ENCODE measurements at regions not wholly inside any gene's neighbourhood (a gene's known extent, or its start where the extent isn't known, plus 50 kb on each side); places are given as distances from the start of the nearest gene placed in this dataset.
"Not testable (repeated sequence)": the region's sequence is repeated elsewhere in the genome, so short reads cannot be mapped to it uniquely, and the experiment has no call there.

DNA sequence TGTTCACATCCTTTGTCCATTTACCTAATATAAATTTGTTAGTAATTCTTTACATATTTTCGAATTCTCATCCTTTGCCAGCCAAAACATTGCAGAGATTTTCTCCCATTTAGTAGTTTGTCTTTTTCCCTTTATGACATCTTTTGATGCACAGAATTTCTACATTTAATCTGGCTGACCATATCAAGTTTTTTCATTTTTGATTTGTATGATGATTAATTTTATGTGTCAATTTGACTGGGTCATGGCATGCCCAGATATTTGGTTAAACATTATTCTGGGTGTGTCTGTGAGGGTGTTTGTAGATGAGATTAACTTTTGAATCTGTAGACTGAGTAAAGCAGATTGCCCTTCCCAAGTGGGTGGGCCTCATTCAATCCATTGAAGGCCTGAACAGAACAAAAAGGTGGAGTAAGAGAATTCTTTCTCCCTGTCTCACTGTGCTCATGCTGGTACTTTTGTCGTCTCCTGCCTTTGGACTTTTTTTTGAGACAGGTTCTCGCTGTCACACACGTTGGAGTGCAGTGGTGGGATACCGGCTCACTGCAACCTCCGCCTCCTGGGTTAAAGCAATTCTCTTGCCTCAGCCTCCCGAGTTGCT, 72.1 kb upstream of the EPB41L1 start:
- intact Hi-C loops (cut with micrococcal nuclease): no loop called here
- Mint-ChIP-seq H3K27me3 (peaks cover 20% of the 10 kb centered on the region), H3K9me3 (no peaks in the 10 kb centered on the region), H3K36me3 (ENCODE audit: low read depth) (no peaks in the 10 kb centered on the region), H3K4me3 (no peak overlapping the region), H3K4me1 (ENCODE audit: low read depth) (peaks cover 23% of the 10 kb centered on the region), H3K27ac (no peak overlapping the region)

DNA sequence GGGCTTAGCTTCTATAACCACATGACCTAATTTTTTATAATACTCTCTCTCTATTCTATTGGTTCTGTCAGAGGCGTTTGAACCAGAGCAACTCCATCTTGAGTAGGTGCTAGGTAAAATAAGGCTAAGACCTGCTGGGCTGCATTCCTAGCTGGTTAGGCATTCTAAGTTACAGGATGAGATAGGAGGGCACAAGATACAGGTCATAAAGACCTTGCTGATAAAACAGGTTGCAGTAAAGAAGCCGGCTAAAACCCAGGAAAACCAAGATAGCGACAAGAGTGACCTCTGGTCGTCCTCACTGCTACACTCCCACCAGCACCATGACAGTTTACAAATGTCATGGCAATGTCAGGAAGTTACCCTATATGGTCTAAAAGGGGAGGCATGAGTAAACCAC, 71.3 kb upstream of the EPB41L1 start:
- H3K4me3 Mint-ChIP-seq; intact Hi-C loops (cut with micrococcal nuclease); H3K36me3 Mint-ChIP-seq (ENCODE audit: low read depth); H3K9me3 Mint-ChIP-seq; H3K27ac Mint-ChIP-seq: not testable (repeated sequence)
- peaks cover 28% of the 10 kb centered on the region for H3K4me1 Mint-ChIP-seq (ENCODE audit: low read depth)
- peaks cover 21% of the 10 kb centered on the region for H3K27me3 Mint-ChIP-seq

DNA sequence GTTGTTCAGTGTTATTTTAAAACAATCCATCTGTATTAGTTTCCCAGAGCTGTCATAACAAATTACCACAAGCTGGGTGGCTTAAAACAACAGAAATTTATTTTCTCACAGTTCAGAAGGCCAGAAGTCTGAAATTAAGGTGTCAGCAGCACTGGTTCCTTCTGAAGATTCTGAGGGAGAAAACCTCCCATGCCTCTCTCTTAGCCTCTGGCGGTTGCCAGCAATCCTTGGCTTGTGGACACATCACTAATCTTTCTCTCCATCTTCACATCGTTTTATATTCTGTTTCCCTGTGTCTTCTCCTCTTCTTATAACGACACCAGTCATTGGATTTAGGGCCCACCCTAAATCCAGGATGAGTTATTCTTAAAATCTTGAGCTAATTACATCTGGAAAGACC, 70.2 kb upstream of the EPB41L1 start:
- peaks cover 28% of the 10 kb centered on the region for H3K4me1 Mint-ChIP-seq (ENCODE audit: low read depth)
- H3K9me3 Mint-ChIP-seq: no peaks in the 10 kb centered on the region
- H3K4me3 Mint-ChIP-seq: no peak overlapping the region

DNA sequence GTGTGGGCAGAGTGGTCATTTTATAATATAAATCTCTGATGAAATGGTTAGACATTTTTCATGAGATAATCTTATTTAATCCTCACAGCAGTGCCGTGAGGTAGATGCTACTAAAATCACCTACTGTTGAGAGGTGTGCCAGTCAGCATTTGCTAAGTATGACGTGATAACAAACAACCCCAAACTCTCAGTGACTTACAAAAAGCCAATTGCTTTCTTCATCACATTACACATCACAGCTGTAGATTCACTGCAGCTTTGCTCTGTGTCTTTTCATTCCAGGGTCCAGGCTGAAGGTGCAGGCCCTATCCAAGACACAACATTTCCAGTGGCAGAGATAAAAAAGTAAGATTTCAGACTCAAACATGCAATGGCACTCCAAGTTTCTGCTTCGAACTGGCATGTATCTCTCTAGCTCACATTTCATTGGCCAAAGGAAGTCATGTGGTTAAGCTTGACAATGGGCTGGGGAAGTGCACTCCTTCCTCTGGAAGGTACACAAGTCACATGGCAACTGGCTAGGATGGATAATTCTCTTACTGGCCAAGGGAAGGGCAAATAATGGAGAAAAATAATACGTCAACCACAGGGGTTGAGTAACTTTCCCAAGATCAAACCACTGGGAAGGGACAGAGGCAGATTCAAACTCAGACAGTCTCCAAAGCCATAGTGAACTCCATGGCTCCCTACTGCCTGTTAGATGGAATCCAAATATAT, 69.5 kb upstream of the EPB41L1 start:
- no peak overlapping the region for H3K4me3 Mint-ChIP-seq
- H3K27ac Mint-ChIP-seq: no peak overlapping the region
- intact Hi-C loops (cut with micrococcal nuclease): no loop called here
- H3K27me3 Mint-ChIP-seq: peaks cover 28% of the 10 kb centered on the region
- H3K36me3 Mint-ChIP-seq (ENCODE audit: low read depth): no peaks in the 10 kb centered on the region
- no peaks in the 10 kb centered on the region for H3K9me3 Mint-ChIP-seq
- H3K4me1 Mint-ChIP-seq (ENCODE audit: low read depth): peaks cover 23% of the 10 kb centered on the region

More for the DNA sequence above, 70.2 kb upstream of the EPB41L1 start:
- intact Hi-C loops (cut with micrococcal nuclease): no loop called here
- Mint-ChIP-seq H3K27me3 (peaks cover 22% of the 10 kb centered on the region), H3K27ac (no peak overlapping the region), H3K36me3 (ENCODE audit: low read depth) (no peaks in the 10 kb centered on the region)

DNA sequence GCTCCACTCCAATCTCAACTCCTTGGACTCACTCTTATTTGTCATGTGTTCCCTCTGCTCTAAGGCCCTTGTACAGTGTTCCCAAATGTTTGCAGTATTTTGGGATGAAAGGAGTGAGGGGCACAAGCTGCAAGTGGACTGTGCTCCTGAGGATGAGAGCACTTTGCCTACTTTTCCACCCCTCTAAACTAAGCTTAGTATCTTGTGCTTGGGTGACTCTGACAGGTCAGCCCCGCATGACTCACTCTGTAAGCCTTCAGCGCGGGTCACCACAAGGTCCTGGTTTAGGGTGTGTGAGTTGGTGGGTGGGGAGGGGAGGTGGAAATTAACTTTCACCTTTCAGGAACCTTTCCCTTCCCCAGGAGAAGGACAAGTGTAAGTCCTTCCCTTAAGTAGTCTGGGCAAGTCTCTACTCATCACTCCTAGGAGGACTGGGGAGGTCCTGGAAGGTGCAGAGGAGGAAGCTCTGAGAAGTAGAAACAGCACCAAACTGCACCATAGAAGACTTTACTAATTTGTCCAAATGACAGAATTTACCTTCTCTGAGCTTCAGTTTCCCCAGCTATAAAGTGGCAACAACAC, 68.8 kb upstream of the EPB41L1 start:
- Mint-ChIP-seq H3K4me3 (no peak overlapping the region), H3K4me1 (ENCODE audit: low read depth) (peaks cover 22% of the 10 kb centered on the region), H3K9me3 (no peaks in the 10 kb centered on the region), H3K27me3 (peaks cover 35% of the 10 kb centered on the region), H3K27ac (no peak overlapping the region), H3K36me3 (ENCODE audit: low read depth) (no peaks in the 10 kb centered on the region)
- intact Hi-C loops (cut with micrococcal nuclease): no loop called here

DNA sequence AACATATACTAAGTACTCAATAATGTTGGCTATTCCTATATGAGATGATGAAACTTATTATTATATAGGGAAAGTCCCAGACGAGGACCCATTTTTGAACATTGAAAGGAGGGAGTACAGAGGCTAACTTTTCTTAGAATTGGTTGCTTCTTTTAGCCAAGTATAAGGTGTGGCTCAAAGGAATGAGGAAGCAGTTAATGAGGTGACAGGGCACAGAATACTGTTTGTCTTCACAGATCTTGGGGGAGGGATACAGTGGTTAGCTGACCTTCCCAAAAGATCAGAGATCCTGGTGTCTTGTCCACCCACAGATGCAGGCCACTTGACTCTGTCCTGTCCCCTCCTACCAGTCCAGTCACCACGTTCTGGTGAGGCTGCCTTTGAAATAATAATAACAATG, 67.8 kb upstream of the EPB41L1 start:
- peaks cover 30% of the 10 kb centered on the region for H3K4me1 Mint-ChIP-seq (ENCODE audit: low read depth)
- peaks cover 45% of the 10 kb centered on the region for H3K27me3 Mint-ChIP-seq
- intact Hi-C loops (cut with micrococcal nuclease): no loop called here
- no peaks in the 10 kb centered on the region for H3K9me3 Mint-ChIP-seq
- H3K4me3 Mint-ChIP-seq: no peak overlapping the region
- no peak overlapping the region for H3K27ac Mint-ChIP-seq
- no peaks in the 10 kb centered on the region for H3K36me3 Mint-ChIP-seq (ENCODE audit: low read depth)

DNA sequence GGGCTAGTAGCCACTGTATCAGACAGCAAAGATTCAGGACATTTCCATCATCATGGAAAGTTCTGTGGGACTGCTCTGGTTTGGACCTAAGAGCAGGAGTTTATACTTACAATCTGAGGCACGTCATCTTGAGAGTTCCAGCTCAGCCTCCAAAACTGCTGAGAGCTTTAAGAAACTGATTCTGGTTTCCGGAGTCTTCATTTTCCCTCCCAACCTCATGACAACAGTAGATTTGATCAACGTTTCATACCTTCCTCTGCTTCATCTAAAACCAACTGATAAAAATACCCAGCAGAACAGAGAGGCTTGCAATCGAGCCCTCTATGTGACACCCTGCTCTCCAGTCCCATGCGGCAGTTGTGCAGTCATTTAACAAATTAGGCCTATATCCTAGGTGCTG, 64.3 kb upstream of the EPB41L1 start:
- intact Hi-C loops (cut with micrococcal nuclease): no loop called here
- Mint-ChIP-seq H3K27me3 (peaks cover 69% of the 10 kb centered on the region), H3K9me3 (no peaks in the 10 kb centered on the region), H3K27ac (no peak overlapping the region), H3K4me3 (no peak overlapping the region), H3K4me1 (ENCODE audit: low read depth) (peaks cover 49% of the 10 kb centered on the region), H3K36me3 (ENCODE audit: low read depth) (peaks cover 6% of the 10 kb centered on the region)

DNA sequence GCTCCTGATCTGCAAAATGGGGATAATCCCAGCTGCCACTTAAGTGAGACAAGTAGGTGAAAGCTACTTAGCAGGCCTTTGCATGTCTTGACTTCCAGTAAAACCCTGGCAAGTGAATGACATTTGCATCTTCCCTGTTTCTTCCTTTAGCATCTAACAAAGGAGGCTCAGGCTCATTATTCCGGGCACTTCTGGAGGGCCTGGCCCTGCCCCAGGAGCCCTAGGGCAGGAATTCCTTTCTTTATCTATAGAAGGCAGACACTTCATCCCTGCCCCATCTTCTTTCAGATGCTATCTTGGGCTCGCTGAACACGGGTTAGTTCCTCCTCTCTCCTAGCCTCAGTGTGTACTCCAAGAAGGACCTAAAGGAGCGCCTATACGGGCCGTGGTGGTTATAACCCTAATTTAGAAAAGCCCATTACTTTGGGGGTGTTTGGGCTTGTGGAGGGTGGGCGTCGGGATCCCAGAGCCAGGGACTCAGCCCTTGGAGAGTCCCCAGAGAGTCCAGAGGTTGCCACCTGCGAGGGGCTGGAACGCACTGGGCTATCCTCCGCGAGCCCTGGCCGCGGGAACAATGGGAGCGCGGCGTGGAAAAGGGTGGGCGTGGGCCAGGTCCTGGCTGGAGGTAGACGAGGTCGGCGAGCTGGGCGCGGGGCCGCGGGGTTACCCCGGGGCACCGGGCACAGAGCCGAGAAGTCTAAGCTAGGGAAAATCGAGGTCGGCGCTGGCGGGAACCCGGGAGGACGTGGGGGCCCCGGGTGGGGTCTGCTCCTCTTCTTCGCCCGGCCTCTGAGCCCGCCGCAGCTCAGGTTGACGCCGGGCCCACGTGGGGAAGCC, 62.8 kb upstream of the EPB41L1 start:
- Mint-ChIP-seq H3K27me3 (peaks cover 77% of the 10 kb centered on the region), H3K4me3 (peak overlapping the region; percentile 58), H3K27ac (no peak overlapping the region)

DNA sequence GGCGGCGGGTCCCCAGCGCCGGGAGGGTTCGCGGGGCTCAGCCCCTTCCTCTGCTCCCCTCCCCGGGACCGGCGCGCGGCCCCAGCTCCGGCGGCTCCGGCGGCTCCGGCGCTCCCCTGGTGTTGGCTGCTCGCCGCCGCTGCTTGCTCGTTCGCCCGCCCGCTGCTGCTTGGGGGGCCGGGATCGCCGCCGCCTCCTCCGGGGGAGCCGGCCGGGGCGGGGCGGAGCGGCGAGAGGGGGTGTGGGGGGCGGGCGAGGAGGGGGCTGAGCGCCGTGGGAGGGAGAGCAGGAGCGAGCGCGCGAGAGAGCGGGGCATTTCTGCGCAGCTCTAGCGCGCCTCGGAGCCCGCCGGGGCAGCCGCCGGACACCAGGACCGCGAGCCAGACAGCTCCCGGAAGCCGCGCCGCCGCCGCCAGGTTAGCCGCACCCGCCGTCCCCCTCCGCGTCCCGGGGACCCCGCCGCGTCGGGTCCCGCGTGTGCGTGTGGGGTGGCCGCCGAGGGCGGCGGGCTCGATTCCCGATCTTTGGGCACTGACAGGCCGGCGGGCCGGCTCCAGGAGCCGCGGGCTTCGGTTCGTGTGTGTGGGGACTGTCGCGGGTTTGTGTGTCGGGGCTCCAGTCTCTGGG, 62.0 kb upstream of the EPB41L1 start:
- Mint-ChIP-seq H3K36me3 (ENCODE audit: low read depth) (peaks cover 6% of the 10 kb centered on the region), H3K27ac (peak overlapping the region; percentile 66), H3K4me3 (peak overlapping the region; percentile 82), H3K27me3 (peaks cover 74% of the 10 kb centered on the region), H3K9me3 (no peaks in the 10 kb centered on the region), H3K4me1 (ENCODE audit: low read depth) (peaks cover 49% of the 10 kb centered on the region)
- intact Hi-C loops (cut with micrococcal nuclease): no loop called here

More for the DNA sequence above, 62.8 kb upstream of the EPB41L1 start:
- Mint-ChIP-seq H3K9me3 (no peaks in the 10 kb centered on the region), H3K4me1 (ENCODE audit: low read depth) (peaks cover 45% of the 10 kb centered on the region), H3K36me3 (ENCODE audit: low read depth) (peaks cover 6% of the 10 kb centered on the region)
- intact Hi-C loops (cut with micrococcal nuclease): no loop called here

DNA sequence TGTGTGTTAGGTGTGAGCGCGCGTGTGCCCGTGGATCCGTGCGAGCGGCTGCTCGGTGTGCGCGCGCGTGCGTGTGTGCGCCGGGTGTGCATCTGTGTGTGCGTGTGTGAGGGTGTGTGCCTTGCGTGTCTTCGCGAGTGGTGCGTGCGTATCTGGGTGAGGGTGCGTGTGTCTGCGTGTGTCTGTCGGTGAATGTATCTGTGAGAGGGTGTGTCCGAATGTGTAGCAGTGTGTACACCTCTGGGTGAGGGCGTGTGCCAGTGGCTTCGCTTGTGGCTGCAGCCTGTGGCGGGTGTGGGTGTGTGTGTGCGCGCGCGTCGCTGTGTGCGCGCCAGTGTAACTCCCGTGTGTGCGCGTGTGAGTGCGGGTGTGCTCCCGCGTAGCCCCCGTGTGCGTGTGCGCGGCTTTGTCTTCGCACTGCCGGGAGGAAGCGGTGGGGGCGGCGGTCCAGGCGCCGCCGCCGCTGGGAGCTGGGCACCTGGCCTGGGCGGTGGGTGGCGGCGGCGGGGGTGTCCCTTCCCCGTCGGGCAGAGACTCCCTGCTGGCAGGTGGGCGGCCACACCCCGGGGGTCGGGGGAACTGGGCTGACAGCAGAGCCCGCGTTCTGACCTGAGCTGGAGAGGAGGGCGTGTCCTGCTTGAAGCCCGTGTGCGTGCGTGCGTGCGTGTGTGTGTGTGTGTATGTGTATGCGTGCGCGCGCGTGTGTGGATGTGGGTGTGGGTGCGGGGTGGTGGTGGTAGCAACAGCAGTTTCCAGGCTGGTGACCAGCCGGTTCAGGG, 61.3 kb upstream of the EPB41L1 start:
- H3K27me3 Mint-ChIP-seq: peaks cover 67% of the 10 kb centered on the region
- H3K36me3 Mint-ChIP-seq (ENCODE audit: low read depth): peaks cover 6% of the 10 kb centered on the region
- H3K4me3 Mint-ChIP-seq: peak overlapping the region; percentile 82
- no peaks in the 10 kb centered on the region for H3K9me3 Mint-ChIP-seq
- peak overlapping the region; percentile 66 for H3K27ac Mint-ChIP-seq
- intact Hi-C loops (cut with micrococcal nuclease): no loop called here
- H3K4me1 Mint-ChIP-seq (ENCODE audit: low read depth): peaks cover 51% of the 10 kb centered on the region

DNA sequence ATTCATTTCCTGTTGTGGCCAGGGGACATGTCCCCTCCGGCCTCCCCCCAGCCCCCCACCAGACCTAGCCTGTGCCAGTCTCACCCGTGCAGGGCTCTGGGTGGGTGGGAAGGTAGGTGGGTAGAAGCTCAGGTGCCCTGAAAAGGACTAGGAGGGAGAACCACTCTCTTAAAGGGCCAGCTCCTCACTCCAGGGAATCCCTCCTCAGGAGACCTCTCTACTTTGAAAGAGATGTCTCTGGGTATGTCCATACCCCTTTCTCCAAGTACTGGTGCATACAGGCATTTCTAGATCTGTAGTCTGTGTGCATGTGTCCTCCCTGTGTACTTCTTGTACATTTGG, 60.8 kb upstream of the EPB41L1 start:
- H3K27me3 Mint-ChIP-seq: peaks cover 61% of the 10 kb centered on the region
- H3K9me3 Mint-ChIP-seq: no peaks in the 10 kb centered on the region
- peaks cover 57% of the 10 kb centered on the region for H3K4me1 Mint-ChIP-seq (ENCODE audit: low read depth)
- intact Hi-C loops (cut with micrococcal nuclease): no loop called here
- H3K36me3 Mint-ChIP-seq (ENCODE audit: low read depth): peaks cover 6% of the 10 kb centered on the region
- peak overlapping the region; percentile 66 for H3K27ac Mint-ChIP-seq
- H3K4me3 Mint-ChIP-seq: peak overlapping the region; percentile 82

DNA sequence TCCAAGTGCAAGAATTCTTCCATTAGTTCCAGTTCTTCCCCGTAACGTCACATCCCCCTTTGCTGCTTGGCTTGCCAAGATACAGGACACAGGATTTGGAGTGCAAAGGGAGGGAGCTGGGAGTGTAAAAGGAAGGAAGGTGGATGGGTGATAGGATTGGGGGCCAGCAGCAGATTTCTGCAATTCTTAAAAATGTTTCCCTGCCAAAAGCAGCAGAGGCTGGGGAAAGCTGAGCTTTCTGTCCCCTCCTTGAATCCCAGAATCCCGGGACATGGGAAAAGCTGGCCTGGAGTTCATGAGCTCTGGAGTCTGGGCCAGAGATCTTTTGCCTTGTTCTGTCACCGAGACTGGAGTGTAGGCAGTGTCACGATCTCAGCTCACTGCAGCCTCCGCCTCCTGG, 60.0 kb upstream of the EPB41L1 start:
- intact Hi-C loops (cut with micrococcal nuclease): no loop called here
- Mint-ChIP-seq H3K9me3 (no peaks in the 10 kb centered on the region), H3K4me1 (ENCODE audit: low read depth) (peaks cover 64% of the 10 kb centered on the region), H3K4me3 (no peak overlapping the region), H3K27me3 (peaks cover 58% of the 10 kb centered on the region), H3K36me3 (ENCODE audit: low read depth) (peaks cover 6% of the 10 kb centered on the region), H3K27ac (no peak overlapping the region)

DNA sequence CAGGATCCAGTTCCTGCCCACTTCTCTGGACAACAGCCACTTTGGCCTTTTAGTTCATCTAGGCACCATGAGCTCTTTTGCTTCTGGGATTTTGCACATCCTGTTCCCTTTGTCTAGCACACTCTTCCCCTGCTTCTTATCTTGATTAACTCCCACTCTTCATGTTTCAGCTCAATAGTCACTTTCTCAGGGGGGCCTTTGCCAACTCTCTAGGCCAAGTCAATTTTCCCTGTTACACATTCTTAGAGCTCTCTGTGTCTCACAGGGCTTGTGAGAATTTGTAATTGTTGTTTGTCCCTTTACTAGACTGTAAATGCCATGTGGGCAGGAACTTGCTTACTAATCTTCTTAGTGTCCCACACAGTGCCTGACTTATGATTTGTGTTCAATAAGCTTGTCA, 58.1 kb upstream of the EPB41L1 start:
- intact Hi-C loops (cut with micrococcal nuclease): no loop called here
- peaks cover 6% of the 10 kb centered on the region for H3K36me3 Mint-ChIP-seq (ENCODE audit: low read depth)
- peaks cover 76% of the 10 kb centered on the region for H3K4me1 Mint-ChIP-seq (ENCODE audit: low read depth)
- peaks cover 40% of the 10 kb centered on the region for H3K27me3 Mint-ChIP-seq
- H3K9me3 Mint-ChIP-seq: no peaks in the 10 kb centered on the region
- H3K27ac Mint-ChIP-seq: peak overlapping the region; percentile 94
- no peak overlapping the region for H3K4me3 Mint-ChIP-seq
